HG03575 (cell line): ENCODE measurements at regions not wholly inside any gene's neighbourhood (a gene's known extent, or its start where the extent isn't known, plus 50 kb on each side); places are given as distances from the start of the nearest gene placed in this dataset.
"Not testable (repeated sequence)": the region's sequence is repeated elsewhere in the genome, so short reads cannot be mapped to it uniquely, and the experiment has no call there.

Source experiments
- ATAC-seq: cut with Tn5 transposase; IDR thresholded peaks from one replicate; pipeline ENCODE4 v1.9.1; 2021; ENCODE audit not compliant: unreplicated experiment, insufficient number of reproducible peaks, low FRiP score; ENCODE audit errors: extremely low read depth

DNA sequence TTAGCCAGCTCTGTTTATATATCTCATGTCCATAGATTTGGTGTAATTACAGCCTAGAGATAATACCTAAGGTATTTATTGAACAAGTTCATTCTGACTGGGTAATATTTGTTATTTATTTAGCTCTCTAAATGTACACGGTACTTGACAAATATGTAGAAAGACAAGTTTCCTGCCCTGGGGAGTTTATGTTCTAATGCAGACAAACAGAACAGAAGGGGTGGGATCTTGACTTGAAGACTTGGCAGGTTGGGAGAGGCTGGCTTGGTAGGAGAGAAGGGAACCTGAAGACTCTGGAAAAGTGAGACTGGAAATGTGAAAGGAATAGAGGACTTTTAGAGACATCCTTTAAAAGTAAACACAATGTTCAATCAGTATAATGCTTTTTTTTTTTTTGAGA, 97.7 kb upstream of the CDK6 start:
- no peak for ATAC-seq

DNA sequence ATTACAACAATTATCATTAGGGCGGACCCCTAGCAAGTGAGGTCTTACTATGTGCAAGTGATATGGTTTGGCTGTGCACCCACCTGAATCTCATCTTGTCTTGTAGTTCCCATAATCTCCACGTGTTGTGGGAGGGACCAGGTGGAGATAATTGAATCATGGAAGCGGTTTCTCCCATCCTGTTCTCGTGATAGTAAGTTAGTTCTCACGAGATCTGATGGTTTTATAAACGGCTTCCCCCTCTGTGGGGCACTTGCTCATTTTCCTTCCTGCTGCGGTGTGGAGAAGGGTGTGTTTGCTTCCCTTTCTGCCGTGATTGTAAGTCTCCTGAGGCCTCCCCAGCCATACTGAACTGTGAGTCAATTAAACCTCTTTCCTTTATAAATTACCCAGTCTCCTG, 96.1 kb upstream of the CDK6 start:
- ATAC-seq = no peak

DNA sequence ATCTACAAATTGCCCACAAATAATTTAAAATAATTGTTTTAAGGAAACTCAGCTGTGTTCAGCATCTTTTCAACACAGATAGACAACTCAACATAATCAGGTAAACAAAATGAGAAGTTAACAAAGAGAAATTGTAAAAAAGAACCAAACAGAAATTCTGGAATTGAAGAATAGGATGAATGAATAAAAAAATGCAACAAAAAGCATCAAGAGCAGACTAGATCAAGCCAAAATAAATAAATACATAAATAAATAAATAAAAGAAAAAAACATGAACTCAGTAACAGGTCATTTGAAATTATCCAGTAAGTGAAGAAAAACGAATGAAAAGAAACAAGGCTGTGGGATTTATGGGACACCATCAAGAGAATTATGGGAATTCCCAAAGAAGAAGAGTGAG, 94.0 kb upstream of the CDK6 start:
- ATAC-seq = no peak

DNA sequence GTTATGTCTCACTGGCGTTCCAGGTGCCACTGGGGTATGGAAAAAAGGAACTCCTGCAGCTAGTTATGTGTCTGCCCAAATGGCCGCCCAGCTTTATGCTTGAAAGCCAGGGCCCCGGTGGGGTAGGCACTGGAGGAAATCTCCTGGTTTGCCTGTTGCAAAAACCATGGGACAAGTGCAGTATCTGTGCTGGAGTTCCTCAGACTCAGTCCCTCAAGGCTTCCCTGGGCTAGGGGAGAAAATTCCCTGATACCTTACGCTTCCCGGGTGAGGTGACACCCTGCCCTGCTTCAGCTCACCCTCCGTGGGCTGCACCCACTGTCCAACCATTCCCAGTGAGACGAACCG, 90.3 kb upstream of the CDK6 start:
- no peak for ATAC-seq

DNA sequence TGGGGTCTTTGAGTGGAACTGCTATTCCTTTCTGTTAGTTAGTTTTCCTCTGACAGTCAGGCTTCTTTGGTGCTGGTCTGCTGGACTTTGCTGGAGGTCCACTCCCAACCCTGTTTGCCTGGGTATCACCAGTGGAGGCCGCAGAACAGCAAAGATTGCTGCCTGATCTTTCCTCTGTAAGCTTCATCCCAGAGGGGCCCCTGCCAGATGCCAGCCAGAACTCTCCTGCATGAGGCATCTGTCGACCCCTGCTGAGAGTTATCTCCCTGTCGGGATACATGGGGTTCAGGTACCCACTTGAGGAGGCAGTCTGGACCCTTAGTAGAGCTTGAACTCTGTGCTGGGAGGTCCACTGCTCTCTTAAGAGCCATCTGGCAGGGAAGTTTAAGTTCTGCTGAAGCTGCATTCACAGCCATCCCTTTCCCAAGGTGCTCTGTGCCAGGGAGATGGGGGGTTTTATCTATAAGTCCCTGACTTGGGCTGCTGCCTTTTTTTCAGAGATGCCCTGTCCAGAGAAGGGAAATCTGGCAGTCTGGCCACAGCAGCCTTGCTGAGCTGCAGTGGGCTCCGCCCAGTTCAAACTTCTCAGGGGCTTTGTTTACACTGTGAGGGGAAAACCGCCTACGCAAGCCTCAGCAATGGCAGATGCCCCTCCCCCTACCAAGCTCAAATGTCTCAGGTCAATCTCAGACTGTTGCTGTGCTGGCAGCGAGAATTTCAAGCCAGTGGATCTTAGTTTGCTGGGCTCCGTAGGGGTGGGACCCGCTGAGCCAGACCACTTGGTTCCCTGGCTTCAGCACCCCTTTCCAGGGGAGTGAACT, 89.7 kb upstream of the CDK6 start:
- ATAC-seq = no peak

DNA sequence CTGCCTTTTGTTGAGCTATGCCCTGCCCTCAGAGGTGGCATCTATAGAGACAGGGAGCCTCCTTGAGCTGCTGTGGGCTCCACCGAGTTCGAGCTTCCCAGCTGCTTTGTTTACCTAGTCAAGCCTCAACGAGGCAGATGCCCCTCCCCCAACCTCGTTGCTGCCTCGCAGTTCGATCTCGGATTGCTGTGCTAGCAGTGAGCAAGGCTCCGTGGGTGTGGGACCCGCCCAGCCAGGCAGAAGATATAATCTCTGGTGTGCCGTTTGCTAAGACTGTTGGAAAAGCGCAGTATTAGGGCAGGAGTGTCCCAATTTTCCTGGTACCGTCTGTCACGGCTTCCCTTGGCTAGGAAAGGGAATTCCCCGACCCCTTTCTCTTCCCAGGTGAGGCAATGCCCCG, 88.4 kb upstream of the CDK6 start:
- no peak for ATAC-seq

DNA sequence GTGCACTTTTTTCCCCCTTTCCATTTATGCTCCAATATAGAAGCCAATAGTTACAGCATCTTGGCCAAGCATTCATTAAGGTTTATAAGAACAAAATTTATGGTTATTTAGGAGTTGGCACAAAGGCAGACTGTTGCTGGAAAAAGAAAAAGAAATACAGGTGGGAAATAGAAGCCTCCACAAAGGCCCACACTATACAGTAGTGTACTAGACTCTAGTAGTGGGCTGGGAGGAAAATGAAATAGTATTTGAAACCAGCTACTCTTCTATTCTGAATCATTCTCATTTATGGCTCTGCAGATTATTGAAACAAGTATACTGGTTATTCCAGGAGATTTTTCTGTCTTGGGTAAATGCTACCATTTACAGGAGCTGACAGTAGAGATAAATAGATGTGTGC, 80.9 kb upstream of the CDK6 start:
- ATAC-seq = no peak

DNA sequence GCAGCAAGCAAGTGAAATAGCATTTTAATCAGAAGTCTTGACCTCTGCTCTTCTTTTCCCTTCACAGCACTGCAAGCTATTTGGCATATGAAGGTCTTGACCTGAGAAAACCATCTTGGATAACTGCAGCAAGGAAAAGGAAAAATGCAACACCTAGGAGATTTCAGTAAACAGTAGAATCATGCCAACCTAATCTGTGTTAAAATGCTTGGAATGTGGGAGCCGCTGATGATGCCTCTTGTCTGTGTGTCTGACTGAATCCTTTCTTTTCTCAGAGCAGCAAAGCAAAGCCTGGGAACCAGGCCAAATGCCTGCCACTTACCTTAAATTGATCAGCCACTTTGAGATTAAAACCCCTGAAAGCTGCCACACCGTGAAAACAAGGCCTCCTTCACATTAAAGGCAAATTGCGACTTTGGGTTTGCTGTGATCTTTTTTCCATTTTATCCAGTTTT, 80.4 kb upstream of the CDK6 start:
- no peak for ATAC-seq

DNA sequence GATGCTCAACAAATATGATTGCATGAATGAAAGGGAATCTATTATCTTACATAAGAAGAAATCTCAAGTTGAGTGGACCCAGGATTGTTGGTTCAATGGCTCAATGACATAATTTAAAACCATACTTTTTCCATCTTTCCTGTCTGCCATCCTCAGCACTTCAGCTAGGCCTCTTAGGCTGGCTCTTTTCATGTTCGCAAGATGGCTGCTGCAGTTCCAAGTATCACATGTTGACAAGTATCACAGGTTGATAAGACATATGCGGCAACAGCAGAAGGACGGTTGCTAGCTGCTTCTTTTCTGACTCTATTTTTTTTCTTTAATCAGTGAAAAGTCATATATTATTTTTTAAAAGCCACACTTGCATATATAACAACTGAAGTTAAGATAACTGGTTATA, 79.0 kb upstream of the CDK6 start:
- ATAC-seq = no peak

DNA sequence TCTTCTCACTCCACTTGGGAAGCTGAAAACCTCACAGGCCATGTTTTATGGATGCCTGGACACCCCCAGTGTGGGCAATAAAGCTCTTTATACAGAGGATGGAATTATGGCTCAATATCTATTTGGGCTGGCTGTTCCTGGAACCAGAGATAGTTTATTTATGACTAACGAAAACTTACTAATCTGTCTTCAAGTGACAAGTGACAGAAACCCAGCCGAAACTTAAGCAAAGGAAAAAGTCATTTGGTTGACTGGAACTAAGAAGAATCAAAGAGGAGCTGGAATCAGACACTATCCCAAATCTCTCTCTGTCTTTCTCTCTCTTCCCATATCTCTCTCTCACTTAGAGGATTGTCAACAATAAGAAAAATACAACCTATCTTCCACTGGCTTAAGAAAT, 78.3 kb upstream of the CDK6 start:
- ATAC-seq = no peak

DNA sequence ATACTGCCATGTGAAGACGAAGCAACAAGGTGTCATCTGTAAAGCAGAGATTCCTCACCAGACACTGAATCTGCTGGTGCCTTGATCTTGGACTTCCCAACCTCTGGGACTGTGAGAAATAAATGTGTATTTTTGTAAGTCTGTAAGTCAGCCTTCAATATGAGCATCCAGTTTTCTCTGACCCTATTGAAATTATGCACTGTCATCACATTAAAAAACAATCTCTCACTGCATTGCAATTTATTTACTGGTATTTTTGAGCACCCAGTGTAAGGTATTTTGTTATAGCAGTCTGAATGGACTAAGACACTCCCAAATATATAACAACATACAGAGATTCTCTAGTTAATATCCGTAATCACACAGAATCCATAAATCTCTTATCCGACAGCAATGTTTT, 77.5 kb upstream of the CDK6 start:
- ATAC-seq = no peak

DNA sequence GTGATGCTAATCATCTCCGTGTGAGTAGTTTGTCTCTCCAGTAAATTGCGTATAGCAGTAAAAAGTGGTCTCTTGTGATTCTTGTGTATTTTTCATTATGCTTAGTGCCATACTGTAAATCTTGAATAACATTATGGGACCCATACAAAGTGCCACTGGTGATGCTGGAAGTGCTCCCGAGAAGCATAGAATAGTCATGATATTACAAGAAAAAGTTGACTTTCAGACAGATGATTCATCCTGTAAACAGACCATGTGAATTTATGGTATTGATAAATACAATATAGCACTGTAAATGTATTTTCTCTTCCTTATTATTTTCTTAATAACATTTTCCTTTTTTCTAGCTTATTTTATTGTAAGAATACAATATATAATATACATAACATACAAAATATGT, 74.6 kb upstream of the CDK6 start:
- ATAC-seq = no peak

DNA sequence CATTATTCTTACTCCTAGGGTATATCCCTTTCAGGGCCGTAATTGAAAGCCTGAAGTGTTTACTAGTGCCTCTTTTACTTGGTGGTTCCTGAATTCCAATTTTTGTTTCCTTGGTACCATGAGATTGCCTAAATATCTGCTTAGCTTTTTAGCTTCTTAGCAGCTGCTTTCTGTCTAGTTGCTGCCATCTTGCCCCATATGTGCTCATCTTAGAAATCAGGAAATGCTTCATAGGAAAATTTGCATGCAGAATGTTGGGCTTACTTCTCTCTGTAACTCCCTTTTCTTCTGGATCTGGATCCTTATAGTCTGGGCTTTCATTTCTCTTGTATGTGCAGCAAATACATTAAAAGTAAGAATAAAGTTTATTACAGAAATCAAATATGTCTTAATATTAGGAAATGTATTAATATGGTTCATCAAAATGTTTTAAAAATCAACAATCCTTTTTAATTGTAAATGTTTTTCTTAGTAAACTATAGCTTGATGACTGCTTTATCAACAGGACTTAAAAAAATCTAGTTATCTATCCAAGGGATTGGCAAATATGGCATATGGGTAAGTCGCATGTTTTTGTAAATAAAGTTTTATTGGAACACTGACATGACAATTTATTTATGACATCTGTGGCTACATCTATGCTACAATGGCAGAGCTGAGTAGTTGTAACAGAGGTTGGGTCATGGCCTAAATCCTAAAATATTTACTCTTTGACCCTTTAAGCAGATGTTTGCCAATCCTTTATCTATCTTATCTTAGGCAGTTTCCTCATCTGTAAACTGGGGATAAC, 73.5 kb upstream of the CDK6 start:
- ATAC-seq = no peak

DNA sequence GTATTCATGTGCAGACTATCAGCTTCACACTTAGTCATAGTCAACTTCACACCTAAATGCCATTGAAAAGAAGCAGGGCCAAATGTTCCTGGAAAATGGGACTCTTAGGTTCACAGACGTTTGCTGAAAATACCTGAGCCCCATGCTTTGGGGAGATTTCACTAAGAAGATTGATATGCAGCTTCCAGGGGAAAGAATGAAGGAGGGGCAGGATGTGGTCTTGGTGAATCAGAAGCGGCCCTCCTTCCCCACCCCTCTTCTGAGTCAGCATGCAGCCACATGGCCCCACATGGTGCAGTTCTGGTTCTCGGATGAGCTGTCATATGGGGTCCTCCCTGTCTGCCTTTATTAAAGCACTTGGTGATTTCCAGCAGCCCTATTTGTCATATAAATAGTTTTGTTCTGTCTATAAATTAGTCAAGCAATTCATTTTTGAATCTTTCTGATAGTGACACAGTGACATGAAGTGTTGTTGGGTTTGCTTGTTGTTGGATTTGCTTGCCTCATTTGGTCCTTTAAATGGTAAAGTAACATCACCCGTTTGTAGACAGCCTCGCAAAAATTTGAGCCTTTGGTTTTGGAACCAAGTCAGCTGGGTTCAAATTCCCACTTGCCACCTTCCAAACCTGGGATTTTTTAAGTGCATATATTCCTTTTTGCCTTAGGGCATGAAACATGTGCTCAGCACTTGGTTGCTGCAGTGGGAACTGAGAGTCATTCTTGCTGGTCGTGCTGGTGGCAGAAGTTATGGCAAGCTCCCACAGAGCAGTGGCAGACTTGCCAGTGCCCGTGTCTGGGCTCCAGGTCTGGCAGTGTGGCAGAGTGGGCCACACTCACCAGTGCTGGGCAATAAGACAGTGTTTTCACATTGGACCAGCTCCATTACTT, 68.1 kb upstream of the CDK6 start:
- ATAC-seq = peak; percentile 63

DNA sequence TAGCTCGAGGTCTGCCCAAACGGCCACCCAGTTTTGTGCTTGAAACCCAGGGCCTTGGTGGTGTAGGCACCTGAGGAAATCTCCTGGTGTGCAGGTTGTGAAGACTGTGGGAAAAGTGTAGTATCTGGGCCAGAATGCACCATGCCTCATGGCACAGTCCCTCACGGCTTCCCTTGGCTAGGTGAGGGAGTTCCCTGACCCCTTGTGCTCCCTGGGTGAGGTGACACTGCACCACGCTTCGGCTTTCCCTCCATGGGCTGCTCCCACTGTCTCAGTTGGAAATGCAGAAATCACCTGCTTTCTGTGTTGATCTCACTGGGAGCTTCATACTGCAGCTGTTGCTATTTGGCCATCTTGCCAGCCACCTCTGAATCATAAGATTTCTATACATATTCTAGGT, 62.4 kb upstream of the CDK6 start:
- ATAC-seq = no peak

DNA sequence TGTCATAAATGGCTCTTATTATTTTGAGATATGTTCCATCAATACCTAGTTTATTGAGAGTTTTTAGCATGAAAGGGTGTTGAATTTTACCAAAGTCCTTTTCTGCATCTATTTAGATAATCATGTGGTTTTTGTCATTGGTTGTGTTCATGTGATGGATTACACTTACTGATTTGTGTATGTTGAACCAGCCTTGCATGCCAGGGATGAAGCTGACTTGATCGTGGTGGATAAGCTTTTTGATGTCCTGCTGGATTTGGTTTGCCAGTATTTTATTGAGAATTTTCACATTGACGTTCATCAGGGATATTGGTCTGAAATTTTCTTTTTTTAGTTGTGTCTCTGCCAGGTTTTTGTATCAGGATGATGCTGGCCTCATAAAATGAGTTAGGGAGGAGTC, 58.5 kb upstream of the CDK6 start:
- ATAC-seq = not testable (repeated sequence)

DNA sequence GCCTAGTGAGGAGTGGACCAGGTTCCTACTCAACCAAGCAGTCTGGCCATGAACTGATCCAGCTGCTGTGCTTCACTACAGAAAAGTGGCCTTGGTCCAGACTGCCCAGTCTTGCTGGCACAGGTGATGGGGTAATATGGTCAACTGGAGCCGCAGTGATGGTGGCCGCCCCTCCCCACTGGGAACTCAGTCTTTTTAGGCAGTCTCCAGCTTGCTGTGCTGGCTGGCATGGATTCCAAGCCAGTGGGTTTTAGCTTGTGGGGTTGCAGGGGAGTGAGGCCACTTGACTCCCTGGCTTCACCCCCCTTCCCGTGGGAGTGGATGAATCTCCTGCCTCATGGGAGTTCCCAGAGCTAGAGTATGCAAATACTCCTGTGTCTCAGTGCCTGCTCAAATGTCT, 52.7 kb upstream of the CDK6 start:
- ATAC-seq = no peak
